RWPE1 (cell line): ENCODE measurements at regions not wholly inside any gene's neighbourhood (a gene's known extent, or its start where the extent isn't known, plus 50 kb on each side); places are given as distances from the start of the nearest gene placed in this dataset.
"Not testable (repeated sequence)": the region's sequence is repeated elsewhere in the genome, so short reads cannot be mapped to it uniquely, and the experiment has no call there.

Source experiments
- CTCF ChIA-PET: fragments of 350-600 bp; sonication (Branson Sonifier 250); formaldehyde crosslinking; extraction: SDS; loops from one replicate; lab custom pipeline; 2021; lab: Yijun Ruan, JAX
- POLR2A ChIA-PET: fragments of 400-600 bp; formaldehyde crosslinking; extraction: SDS; loops from one replicate; lab custom pipeline; 2020; ENCODE audit warnings: antibody characterized with exemption; ENCODE audit not compliant: low non-redundant PET; lab: Yijun Ruan, JAX
- DNase-seq: peaks from one replicate; pipeline ENCODE4 v3.0.0; 2012; ENCODE audit warnings: low spot score
- H3K27ac ChIP-seq: fragments of 450-650 bp; 2 replicates; pipeline ENCODE4 v1.5.1; 2017
- TF ChIP-seq, protein P1 (sequence below): fragments of 450-650 bp; conservative IDR thresholded peaks from 2 replicates; pipeline ENCODE4 v1.5.1; 2017; ENCODE audit warnings: low read depth, mild to moderate bottlenecking

DNA sequence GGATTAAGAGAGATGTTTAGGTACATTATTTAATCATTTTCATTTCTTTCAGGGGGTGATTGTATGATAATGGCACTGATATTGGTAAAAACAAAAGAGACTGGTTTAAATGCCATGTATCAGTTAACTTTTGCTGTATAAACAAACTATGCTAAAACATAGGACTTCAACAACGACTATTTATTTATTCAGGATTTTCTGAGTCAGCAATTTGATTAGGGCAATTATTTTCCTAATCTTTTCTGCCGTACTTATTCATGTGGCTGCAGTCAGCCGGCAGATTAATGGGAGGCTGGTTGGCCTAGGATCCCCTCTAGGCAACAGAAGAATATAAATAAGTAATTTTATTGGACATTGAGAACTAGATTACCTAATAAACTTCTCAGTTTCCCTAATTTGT, 661.7 kb upstream of the RAG2 start:
- ChIA-PET CTCF (no interaction called here), POLR2A (no interaction called here)
- TF ChIP-seq, protein P1, sequence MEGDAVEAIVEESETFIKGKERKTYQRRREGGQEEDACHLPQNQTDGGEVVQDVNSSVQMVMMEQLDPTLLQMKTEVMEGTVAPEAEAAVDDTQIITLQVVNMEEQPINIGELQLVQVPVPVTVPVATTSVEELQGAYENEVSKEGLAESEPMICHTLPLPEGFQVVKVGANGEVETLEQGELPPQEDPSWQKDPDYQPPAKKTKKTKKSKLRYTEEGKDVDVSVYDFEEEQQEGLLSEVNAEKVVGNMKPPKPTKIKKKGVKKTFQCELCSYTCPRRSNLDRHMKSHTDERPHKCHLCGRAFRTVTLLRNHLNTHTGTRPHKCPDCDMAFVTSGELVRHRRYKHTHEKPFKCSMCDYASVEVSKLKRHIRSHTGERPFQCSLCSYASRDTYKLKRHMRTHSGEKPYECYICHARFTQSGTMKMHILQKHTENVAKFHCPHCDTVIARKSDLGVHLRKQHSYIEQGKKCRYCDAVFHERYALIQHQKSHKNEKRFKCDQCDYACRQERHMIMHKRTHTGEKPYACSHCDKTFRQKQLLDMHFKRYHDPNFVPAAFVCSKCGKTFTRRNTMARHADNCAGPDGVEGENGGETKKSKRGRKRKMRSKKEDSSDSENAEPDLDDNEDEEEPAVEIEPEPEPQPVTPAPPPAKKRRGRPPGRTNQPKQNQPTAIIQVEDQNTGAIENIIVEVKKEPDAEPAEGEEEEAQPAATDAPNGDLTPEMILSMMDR: no peak
- no peak overlapping the region for H3K27ac ChIP-seq
- DNase-seq: no peak

DNA sequence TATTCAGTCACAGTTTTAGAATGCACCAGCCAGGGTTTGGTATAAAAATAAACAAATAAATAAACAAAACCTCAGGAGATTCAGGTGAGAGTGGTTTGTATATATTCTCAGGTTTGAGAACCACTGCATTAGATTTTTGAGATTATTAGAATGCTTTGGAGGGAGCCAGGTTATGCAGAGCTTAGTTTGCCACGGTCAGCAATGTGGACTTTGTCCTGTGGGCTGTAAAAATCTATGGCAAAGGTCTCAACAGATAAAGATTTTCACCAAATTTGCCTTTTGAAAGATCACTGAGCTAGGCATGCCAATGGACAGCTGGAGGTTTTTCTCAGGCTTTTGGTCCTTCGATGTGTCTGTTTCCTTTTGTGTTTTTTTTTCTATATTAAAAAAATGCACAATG, 650.1 kb upstream of the RAG2 start:
- ChIA-PET POLR2A (no interaction called here), CTCF (no interaction called here)
- DNase-seq: no peak
- H3K27ac ChIP-seq: no peak overlapping the region
- TF ChIP-seq, protein P1: no peak

DNA sequence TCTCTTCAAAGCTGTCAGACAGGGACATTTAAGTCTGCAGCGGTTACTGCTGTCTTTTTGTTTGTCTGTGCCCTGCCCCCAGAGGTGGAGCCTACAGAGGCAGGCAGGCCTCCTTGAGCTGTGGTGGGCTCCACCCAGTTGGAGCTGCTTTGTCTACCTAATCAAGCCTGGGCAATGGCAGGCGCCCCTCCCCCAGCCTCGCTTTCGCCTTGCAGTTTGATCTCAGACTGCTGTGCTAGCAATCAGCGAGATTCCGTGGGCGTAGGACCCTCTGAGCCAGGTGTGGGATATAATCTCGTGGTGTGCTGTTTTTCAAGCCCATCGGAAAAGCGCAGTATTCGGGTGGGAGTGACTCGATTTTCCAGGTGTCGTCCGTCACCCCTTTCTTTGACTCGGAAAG, 648.1 kb upstream of the RAG2 start:
- DNase-seq, CTCF ChIA-PET, POLR2A ChIA-PET, H3K27ac ChIP-seq: not testable (repeated sequence)

DNA sequence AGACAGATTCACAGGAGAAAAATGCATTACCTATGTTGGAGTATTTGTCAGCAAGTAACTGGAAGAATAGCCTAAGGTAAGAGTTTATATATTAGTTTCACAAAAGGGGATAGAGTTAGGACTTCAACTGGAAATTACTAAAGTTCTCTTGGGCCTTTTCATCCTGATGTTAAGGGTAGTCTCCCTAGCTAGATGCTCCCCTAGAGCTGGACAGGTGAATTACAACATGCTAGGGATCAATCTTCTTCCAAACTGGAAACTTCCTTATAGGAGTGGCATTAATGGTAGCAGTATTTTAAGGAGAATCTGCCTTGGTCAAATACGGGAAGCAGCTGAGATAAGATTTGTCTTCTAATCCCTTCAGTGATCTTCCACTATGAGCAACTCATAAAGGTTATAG, 632.8 kb upstream of the RAG2 start:
- H3K27ac ChIP-seq: no peak overlapping the region
- ChIA-PET POLR2A (no interaction called here), CTCF (interaction anchor here (0.7 kb wide), 1 partner anchor 372 kb away, joined by 3 read pairs; no protein-coding TSS in a partner anchor)
- DNase-seq: no peak
- TF ChIP-seq, protein P1: no peak

DNA sequence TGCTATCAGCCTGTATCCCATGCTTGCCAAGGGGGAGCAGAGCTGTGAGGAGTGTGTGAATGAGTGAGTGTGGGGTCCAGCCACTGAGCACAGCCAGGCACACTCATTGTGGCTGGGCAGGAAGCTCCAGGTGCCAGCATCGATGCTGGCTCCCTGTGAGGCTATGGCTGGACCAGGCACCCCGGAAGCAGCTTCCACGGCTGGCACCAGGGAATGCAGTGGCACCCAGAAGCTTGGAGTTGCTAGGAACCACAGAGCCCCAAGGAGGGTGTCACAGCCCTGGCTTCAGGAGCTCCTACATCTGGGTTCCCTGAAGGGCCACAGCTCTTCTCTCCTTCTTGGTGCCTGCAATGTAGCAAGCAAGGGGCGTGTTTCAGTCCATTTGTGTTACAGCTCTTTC, 625.9 kb upstream of the RAG2 start:
- no peak overlapping the region for H3K27ac ChIP-seq
- TF ChIP-seq, protein P1: no peak
- CTCF ChIA-PET: no interaction called here
- DNase-seq: no peak
- POLR2A ChIA-PET: no interaction called here

DNA sequence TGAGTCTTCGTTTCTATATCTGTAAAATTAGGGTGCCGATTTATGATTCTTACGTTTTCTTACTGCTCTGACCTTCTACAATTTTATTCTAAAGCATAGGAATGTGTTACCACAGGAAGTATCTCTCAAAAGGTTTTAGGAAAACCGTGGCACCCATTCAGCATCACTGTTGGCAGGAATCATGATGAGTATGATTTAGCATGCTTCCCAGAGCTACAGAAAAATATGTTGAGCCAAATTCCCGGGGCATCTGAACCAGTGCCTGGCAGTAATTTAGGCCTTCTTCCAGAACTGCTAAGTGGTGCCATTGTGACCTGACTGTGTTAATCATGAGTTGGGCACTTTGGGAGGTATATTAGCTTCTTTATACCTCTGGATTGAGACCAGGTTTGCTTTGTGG, 605.0 kb upstream of the RAG2 start:
- CTCF ChIA-PET: interaction anchor here (0.6 kb wide), 1 partner anchor 27 kb away, joined by 3 read pairs; no protein-coding TSS in a partner anchor
- no peak for DNase-seq
- POLR2A ChIA-PET: no interaction called here
- H3K27ac ChIP-seq: no peak overlapping the region
- TF ChIP-seq, protein P1: no peak

DNA sequence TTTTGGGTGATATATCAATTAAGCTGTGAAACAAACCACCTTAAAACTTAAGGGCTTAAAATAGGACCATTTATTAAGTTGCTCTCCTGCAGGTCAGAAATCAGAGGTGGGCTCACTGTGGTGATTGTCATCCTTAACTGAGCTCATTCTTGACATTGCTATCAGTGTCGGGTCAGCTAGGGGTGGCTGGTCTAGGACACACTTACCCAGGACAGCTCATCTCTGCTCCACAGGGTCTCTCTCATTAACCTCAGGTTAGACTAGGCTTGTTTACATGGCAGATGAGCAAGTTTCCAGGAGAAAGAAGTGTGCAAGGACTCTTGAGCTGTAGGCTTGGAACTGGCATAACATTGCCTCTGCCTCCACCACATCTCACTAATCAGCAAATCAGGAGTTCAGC, 601.0 kb upstream of the RAG2 start:
- TF ChIP-seq, protein P1: no peak
- H3K27ac ChIP-seq: no peak overlapping the region
- DNase-seq: no peak
- ChIA-PET POLR2A (no interaction called here), CTCF (interaction anchor here (1.0 kb wide), 1 partner anchor 497 kb away, joined by 3 read pairs; no protein-coding TSS in a partner anchor)
